CD4-positive, alpha-beta T cell (primary cell): ENCODE measurements at regions not wholly inside any gene's neighbourhood (a gene's known extent, or its start where the extent isn't known, plus 50 kb on each side); places are given as distances from the start of the nearest gene placed in this dataset.

Experiments
- ATAC-seq: fragments of 200-7000 bp; cut with Tn5 transposase; one replicate; pipeline ENCODE4 v1.10.0; 2022; ENCODE audit warnings: mild to moderate bottlenecking; ENCODE audit not compliant: poor library complexity
- CTCF ChIA-PET: fragments of 350-600 bp; sonication (Branson Sonifier 250); formaldehyde crosslinking; loops from one replicate; lab custom pipeline; 2021; ENCODE audit warnings: antibody characterized with exemption, inconsistent platforms; lab: Charles Lee
- POLR2A ChIA-PET: fragments of 350-600 bp; sonication (Branson Sonifier 250); formaldehyde crosslinking; loops from one replicate; lab custom pipeline; 2021; ENCODE audit warnings: antibody characterized with exemption, inconsistent platforms; lab: Charles Lee
- DNase-seq, 14 experiments: peaks; one replicate each; pipeline ENCODE4 v3.0.0-alpha.2; 2013 to 2020; ENCODE audit warnings: mixed read lengths in 2 of 14
- H3K27ac ChIP-seq, 2 donors: one replicate each; pipeline versions ENCODE4 v1.5.1 to v1.7.0; 2013; ENCODE audit warnings: low read length in 2 of 2, low read depth in 1 of 2, mild to moderate bottlenecking in 1 of 2
- H3K27me3 ChIP-seq, 2 experiments: 1 replicate in 1 of 2; 2 replicates in 1 of 2; pipeline versions ENCODE4 v1.6.1 to v1.7.0; 2013; ENCODE audit warnings: low read length in 2 of 2, control low read depth in 1 of 2, mild to moderate bottlenecking in 1 of 2, moderate library complexity in 1 of 2; ENCODE audit not compliant: insufficient read depth in 2 of 2, control insufficient read depth in 1 of 2
- H3K36me3 ChIP-seq: one replicate; pipeline ENCODE4 v1.6.1; 2013; ENCODE audit warnings: low read length, control low read depth; ENCODE audit not compliant: insufficient read depth
- H3K4me1 ChIP-seq: one replicate; pipeline ENCODE4 v1.6.1; 2013; ENCODE audit warnings: low read length, control low read depth; ENCODE audit not compliant: insufficient read depth
- H3K4me3 ChIP-seq: one replicate; pipeline ENCODE4 v1.5.1; 2013; ENCODE audit warnings: mild to moderate bottlenecking, low read length, moderate library complexity
- H3K9me3 ChIP-seq, 2 experiments: 1 replicate in 1 of 2; 2 replicates in 1 of 2; pipeline versions ENCODE4 v1.6.1 to v1.7.0; 2013; ENCODE audit warnings: low read length in 2 of 2, mild to moderate bottlenecking in 2 of 2, control low read depth in 1 of 2, moderate library complexity in 1 of 2; ENCODE audit not compliant: control insufficient read depth in 1 of 2, insufficient read depth in 1 of 2
- H3K27ac Mint-ChIP-seq: one replicate; pipeline ENCODE4 v1.8.0; 2020; ENCODE audit warnings: mixed read lengths
- H3K27me3 Mint-ChIP-seq: one replicate; pipeline ENCODE4 v1.8.0; 2021; ENCODE audit warnings: mixed read lengths
- H3K36me3 Mint-ChIP-seq: one replicate; pipeline ENCODE4 v1.8.0; 2021; ENCODE audit warnings: low read depth, mixed read lengths
- H3K4me1 Mint-ChIP-seq: one replicate; pipeline ENCODE4 v1.8.0; 2021; ENCODE audit warnings: low read depth, mixed read lengths
- H3K4me3 Mint-ChIP-seq: one replicate; pipeline ENCODE4 v1.8.0; 2020; ENCODE audit warnings: mild to moderate bottlenecking, mixed read lengths
- H3K9me3 Mint-ChIP-seq: one replicate; pipeline ENCODE4 v1.8.0; 2020; ENCODE audit warnings: mixed read lengths
- CTCF ChIP-seq: fragments of 200-600 bp; IDR thresholded peaks from one replicate; pipeline ENCODE4 v1.8.0; 2022; ENCODE audit warnings: antibody characterized with exemption, mild to moderate bottlenecking
- intact Hi-C, 2 experiments: fragments of 100-400 bp; cut with DNase I in 1 of 2; cut with micrococcal nuclease in 1 of 2; formaldehyde crosslinking; loops; one replicate each; pipeline versions ENCODE4 v1.15.1 to v1.9.0; 2023 to 2025; cut with DNase I, micrococcal nuclease

- no peak overlapping the region for H3K4me3 Mint-ChIP-seq
- TF ChIP-seq CTCF = no peak
- peaks cover 0 to 4% of the 10 kb centered on the region in 2 experiments for H3K27me3 ChIP-seq
- no peak for DNase-seq
- H3K36me3 Mint-ChIP-seq = no peaks in the 10 kb centered on the region
- peaks cover 36% of the 10 kb centered on the region for H3K27me3 Mint-ChIP-seq
- POLR2A ChIA-PET = no interaction called here
- no peaks in the 10 kb centered on the region for H3K36me3 ChIP-seq
- no peak for ATAC-seq
- peaks cover 14 to 33% of the 10 kb centered on the region in 2 experiments for H3K9me3 ChIP-seq
- no peaks in the 10 kb centered on the region for H3K4me1 ChIP-seq
- no peak overlapping the region for H3K27ac ChIP-seq
- intact Hi-C loops = no loop called here
- H3K9me3 Mint-ChIP-seq = peaks cover 16% of the 10 kb centered on the region
- CTCF ChIA-PET = no interaction called here
- no peak overlapping the region for H3K27ac Mint-ChIP-seq
- no peak overlapping the region for H3K4me3 ChIP-seq
- H3K4me1 Mint-ChIP-seq = no peaks in the 10 kb centered on the region
Observed at GRCh38 chr1:29718791-29719190, 482.5 kb downstream of the PTPRU start.

- Histone ChIP-seq H3K4me1 (no peaks in the 10 kb centered on the region), H3K36me3 (no peaks in the 10 kb centered on the region), H3K27me3 (peaks cover 4 to 7% of the 10 kb centered on the region in 2 experiments), H3K4me3 (no peak overlapping the region), H3K27ac (no peak overlapping the region), H3K9me3 (peaks cover 0 to 8% of the 10 kb centered on the region in 2 experiments)
- Mint-ChIP-seq H3K4me3 (no peak overlapping the region), H3K9me3 (peaks cover 12% of the 10 kb centered on the region), H3K27ac (no peak overlapping the region), H3K27me3 (peaks cover 53% of the 10 kb centered on the region), H3K36me3 (no peaks in the 10 kb centered on the region), H3K4me1 (no peaks in the 10 kb centered on the region)
- TF ChIP-seq CTCF = no peak
- ATAC-seq (no peak), DNase-seq (no peak)
- POLR2A ChIA-PET = no interaction called here
- intact Hi-C loops = no loop called here
- CTCF ChIA-PET = no interaction called here
Observed at GRCh38 chr1:29716306-29716705, 480.0 kb downstream of the PTPRU start.

- H3K9me3 Mint-ChIP-seq = peaks cover 4% of the 10 kb centered on the region
- DNase-seq (no peak), ATAC-seq (no peak)
- no peak overlapping the region for H3K27ac ChIP-seq
- CTCF ChIA-PET = no interaction called here
- peaks cover 47% of the 10 kb centered on the region for H3K27me3 Mint-ChIP-seq
- POLR2A ChIA-PET = no interaction called here
- no peaks in the 10 kb centered on the region for H3K36me3 Mint-ChIP-seq
- no peak for TF ChIP-seq CTCF
- no peak overlapping the region for H3K4me3 Mint-ChIP-seq
- no peaks in the 10 kb centered on the region for H3K36me3 ChIP-seq
- H3K27ac Mint-ChIP-seq = no peak overlapping the region
- peaks cover 2 to 7% of the 10 kb centered on the region in 2 experiments for H3K27me3 ChIP-seq
- no peaks in the 10 kb centered on the region for H3K4me1 ChIP-seq
- no peaks in the 10 kb centered on the region for H3K4me1 Mint-ChIP-seq
- intact Hi-C loops = no loop called here
- H3K9me3 ChIP-seq = peaks cover 0 to 3% of the 10 kb centered on the region in 2 experiments
- no peak overlapping the region for H3K4me3 ChIP-seq
Observed at GRCh38 chr1:29713857-29714256, 477.5 kb downstream of the PTPRU start.
